ENCODE measurements at regions not wholly inside any gene's neighbourhood (a gene's known extent, or its start where the extent isn't known, plus 50 kb on each side); places are given as distances from the start of the nearest gene placed in this dataset.
A peak's percentile ranks its signal among the peaks of the same experiment; 100 is the strongest.
"Not testable (repeated sequence)": the region's sequence is repeated elsewhere in the genome, so short reads cannot be mapped to it uniquely, and the experiment has no call there.

GRCh38 chrX:69431420-69431819, 72.7 kb upstream of the NALF2 start:
- in situ Hi-C loops (cut with HindIII; ENCODE audit: low pct_ligation_motif_present, low sequenced_read_pairs): no loop called here
- TF ChIP-seq, protein P1, sequence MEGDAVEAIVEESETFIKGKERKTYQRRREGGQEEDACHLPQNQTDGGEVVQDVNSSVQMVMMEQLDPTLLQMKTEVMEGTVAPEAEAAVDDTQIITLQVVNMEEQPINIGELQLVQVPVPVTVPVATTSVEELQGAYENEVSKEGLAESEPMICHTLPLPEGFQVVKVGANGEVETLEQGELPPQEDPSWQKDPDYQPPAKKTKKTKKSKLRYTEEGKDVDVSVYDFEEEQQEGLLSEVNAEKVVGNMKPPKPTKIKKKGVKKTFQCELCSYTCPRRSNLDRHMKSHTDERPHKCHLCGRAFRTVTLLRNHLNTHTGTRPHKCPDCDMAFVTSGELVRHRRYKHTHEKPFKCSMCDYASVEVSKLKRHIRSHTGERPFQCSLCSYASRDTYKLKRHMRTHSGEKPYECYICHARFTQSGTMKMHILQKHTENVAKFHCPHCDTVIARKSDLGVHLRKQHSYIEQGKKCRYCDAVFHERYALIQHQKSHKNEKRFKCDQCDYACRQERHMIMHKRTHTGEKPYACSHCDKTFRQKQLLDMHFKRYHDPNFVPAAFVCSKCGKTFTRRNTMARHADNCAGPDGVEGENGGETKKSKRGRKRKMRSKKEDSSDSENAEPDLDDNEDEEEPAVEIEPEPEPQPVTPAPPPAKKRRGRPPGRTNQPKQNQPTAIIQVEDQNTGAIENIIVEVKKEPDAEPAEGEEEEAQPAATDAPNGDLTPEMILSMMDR (IDR thresholded peaks at IDR 0.05; ENCODE audit: low read depth, low read length, missing control alignments): no peak
- no peak for DNase-seq

GRCh38 chrX:69430785-69431184, 73.3 kb upstream of the NALF2 start:
- Histone ChIP-seq H3K27me3 (replicated peaks) (no peaks in the 10 kb centered on the region), H3K36me3 (replicated peaks) (no peaks in the 10 kb centered on the region), H3K4me3 (ENCODE audit: low read depth, low read length) (no peak overlapping the region), H3K27ac (no peak overlapping the region)
- in situ Hi-C loops (cut with HindIII; ENCODE audit: low pct_ligation_motif_present, low sequenced_read_pairs): no loop called here
- TF ChIP-seq, protein P1 (IDR thresholded peaks at IDR 0.05; ENCODE audit: low read depth, low read length, missing control alignments): no peak
- no peak for DNase-seq

More at GRCh38 chrX:69431420-69431819, 72.7 kb upstream of the NALF2 start:
- no peaks in the 10 kb centered on the region for H3K36me3 ChIP-seq (replicated peaks)
- no peak overlapping the region for H3K4me3 ChIP-seq (ENCODE audit: low read depth, low read length)
- no peaks in the 10 kb centered on the region for H3K27me3 ChIP-seq (replicated peaks)
- no peak overlapping the region for H3K27ac ChIP-seq

DNA sequence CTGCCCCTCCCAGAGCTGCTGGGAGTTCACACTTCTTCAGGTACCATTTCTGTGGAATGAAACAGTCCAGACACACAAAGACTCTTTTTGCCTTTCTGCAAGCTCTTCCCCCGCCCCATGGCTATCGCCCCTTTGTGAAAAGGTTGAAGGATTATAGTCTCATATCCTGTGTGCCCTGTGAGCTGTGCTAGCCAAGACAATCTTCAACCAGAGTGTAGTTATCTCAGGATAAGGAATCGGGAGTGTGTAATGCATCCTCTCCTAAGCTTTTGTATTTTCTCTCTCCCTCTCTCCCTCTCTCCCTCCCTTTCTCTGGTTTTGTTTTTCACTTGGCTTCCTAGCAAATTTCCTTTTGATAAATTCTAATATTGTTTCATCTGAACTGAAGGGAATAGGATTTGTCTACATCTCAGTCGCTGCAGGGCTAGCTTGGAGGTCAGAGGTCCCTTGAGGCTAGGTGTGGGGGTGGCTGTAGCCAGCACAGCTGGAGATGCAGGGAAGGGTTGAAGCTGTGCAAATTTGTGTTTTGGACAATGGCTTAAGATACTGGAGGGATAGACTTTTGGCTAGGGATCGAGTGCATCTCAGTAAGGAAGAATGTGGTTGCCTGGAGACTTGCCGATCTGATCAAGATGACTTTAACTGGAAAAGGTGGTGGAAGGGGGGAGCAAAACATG, 74.6 kb upstream of the NALF2 start:
- H3K27me3 ChIP-seq (replicated peaks): no peaks in the 10 kb centered on the region
- DNase-seq: no peak
- in situ Hi-C loops (cut with HindIII; ENCODE audit: low pct_ligation_motif_present, low sequenced_read_pairs): no loop called here
- H3K27ac ChIP-seq: no peak overlapping the region
- no peak overlapping the region for H3K4me3 ChIP-seq (ENCODE audit: low read depth, low read length)
- TF ChIP-seq, protein P1 (IDR thresholded peaks at IDR 0.05; ENCODE audit: low read depth, low read length, missing control alignments): no peak
- H3K36me3 ChIP-seq (replicated peaks): no peaks in the 10 kb centered on the region

DNA sequence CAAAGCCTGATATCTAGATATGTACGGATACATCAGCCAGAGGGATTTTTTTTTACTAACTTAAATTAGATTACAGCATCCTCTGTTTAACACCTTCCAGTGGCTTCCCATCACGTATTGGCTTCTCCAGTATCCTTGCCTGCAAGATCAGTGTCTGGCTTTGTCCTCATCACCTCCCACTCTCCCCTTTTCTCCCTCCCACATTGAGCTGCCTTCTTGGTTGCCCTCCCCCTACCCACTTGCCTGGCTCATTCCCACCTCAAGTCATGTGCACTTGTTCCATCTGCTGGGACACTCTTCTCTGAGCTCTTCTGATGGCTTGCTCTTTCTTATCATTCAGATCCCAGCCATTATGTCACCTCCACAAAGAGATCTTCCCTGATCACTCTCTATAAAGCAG, 75.9 kb upstream of the NALF2 start:
- in situ Hi-C loops (cut with HindIII; ENCODE audit: low pct_ligation_motif_present, low sequenced_read_pairs): no loop called here
- TF ChIP-seq, protein P1 (IDR thresholded peaks at IDR 0.05; ENCODE audit: low read depth, low read length, missing control alignments): no peak
- Histone ChIP-seq H3K27ac (no peak overlapping the region), H3K4me3 (ENCODE audit: low read depth, low read length) (no peak overlapping the region), H3K36me3 (replicated peaks) (no peaks in the 10 kb centered on the region), H3K27me3 (replicated peaks) (no peaks in the 10 kb centered on the region)
- no peak for DNase-seq

DNA sequence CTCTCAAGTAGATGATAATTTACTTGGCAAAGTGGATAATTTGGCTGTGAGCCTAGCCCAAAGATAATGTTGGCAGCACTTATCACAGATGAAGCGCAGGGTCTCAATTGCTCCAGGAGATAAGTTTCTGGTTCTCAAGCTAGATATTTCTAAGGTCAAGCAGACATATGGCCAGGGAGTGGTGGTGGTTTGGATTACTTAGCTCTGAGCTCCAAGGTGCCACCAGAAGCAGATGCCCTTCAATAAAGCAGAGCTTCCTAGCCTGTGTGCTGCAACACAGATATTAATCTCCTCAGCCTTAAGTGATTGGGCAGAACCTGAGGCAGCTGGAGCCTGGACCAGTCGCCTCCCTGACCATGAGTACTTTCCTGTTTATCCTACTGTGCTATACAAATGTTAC, 79.2 kb upstream of the NALF2 start:
- TF ChIP-seq, protein P1 (IDR thresholded peaks at IDR 0.05; ENCODE audit: low read depth, low read length, missing control alignments): no peak
- in situ Hi-C loops (cut with HindIII; ENCODE audit: low pct_ligation_motif_present, low sequenced_read_pairs): no loop called here
- Histone ChIP-seq H3K27me3 (replicated peaks) (no peaks in the 10 kb centered on the region), H3K36me3 (replicated peaks) (no peaks in the 10 kb centered on the region), H3K4me3 (ENCODE audit: low read depth, low read length) (no peak overlapping the region), H3K27ac (no peak overlapping the region)
- no peak for DNase-seq

- DNase-seq: no peak
- Histone ChIP-seq H3K27me3 (replicated peaks) (no peaks in the 10 kb centered on the region), H3K4me3 (ENCODE audit: low read depth, low read length) (no peak overlapping the region), H3K27ac (no peak overlapping the region), H3K36me3 (replicated peaks) (no peaks in the 10 kb centered on the region)
- in situ Hi-C loops (cut with HindIII; ENCODE audit: low pct_ligation_motif_present, low sequenced_read_pairs): no loop called here
- TF ChIP-seq, protein P1 (IDR thresholded peaks at IDR 0.05; ENCODE audit: low read depth, low read length, missing control alignments): peak; percentile 38
These were observed 80.0 kb upstream of the NALF2 start for GRCh38 chrX:69424161-69424560.

DNA sequence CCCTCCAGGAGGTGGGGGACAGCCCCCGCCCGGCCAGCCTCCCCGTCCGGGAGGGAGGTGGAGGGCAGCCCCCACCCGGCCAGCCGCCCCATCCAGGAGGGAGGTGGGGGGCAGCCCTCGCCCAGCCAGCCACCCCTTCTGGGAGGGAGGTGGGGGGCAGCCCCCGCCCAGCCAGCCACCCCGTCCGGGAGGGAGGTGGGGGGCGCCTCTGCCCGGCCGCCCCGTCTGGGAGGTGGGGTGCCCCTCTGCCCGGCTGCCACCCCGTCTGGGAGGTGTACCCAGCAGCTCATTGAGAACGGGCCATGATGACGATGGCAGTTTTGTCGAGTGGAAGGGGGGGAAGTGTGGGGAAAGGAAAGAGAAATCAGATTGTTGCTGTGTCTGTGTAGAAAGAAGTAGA, 81.9 kb upstream of the NALF2 start:
- H3K36me3 ChIP-seq (replicated peaks); in situ Hi-C loops (cut with HindIII; ENCODE audit: low pct_ligation_motif_present, low sequenced_read_pairs); H3K4me3 ChIP-seq (ENCODE audit: low read depth, low read length); H3K27me3 ChIP-seq (replicated peaks); DNase-seq; H3K27ac ChIP-seq: not testable (repeated sequence)
